Rectal smooth muscle tissue (tissue), 1 donor: ENCODE measurements at regions not wholly inside any gene's neighbourhood (a gene's known extent, or its start where the extent isn't known, plus 50 kb on each side); places are given as distances from the start of the nearest gene placed in this dataset.

Experiments used
- H3K27ac ChIP-seq: one replicate; pipeline ENCODE4 v1.7.0; 2013; ENCODE audit warnings: low read depth, low read length, inconsistent platforms
- H3K27me3 ChIP-seq: one replicate; pipeline ENCODE4 v1.7.0; 2013; ENCODE audit warnings: low read length; ENCODE audit not compliant: control insufficient read depth, insufficient read depth
- H3K36me3 ChIP-seq: one replicate; pipeline ENCODE4 v1.7.0; 2013; ENCODE audit warnings: low read length; ENCODE audit not compliant: control insufficient read depth, insufficient read depth
- H3K4me1 ChIP-seq: one replicate; pipeline ENCODE4 v1.7.0; 2013; ENCODE audit warnings: low read length; ENCODE audit not compliant: control insufficient read depth, insufficient read depth
- H3K4me3 ChIP-seq: one replicate; pipeline ENCODE4 v1.7.0; 2013; ENCODE audit warnings: low read length
- H3K9ac ChIP-seq: one replicate; pipeline ENCODE4 v1.7.0; 2013; ENCODE audit warnings: low read length

GRCh38 chr7:12053561-12053960 lies 157.5 kb upstream of the TMEM106B start:
- Histone ChIP-seq H3K4me1 (no peaks in the 10 kb centered on the region), H3K4me3 (no peak overlapping the region), H3K36me3 (no peaks in the 10 kb centered on the region), H3K27me3 (no peaks in the 10 kb centered on the region), H3K9ac (no peak overlapping the region), H3K27ac (no peak overlapping the region)

- no peaks in the 10 kb centered on the region for H3K27me3 ChIP-seq
Observed at GRCh38 chr7:12054830-12055229, 156.3 kb upstream of the TMEM106B start.

GRCh38 chr7:12056381-12056780 lies 154.7 kb upstream of the TMEM106B start:
- Histone ChIP-seq H3K27ac (no peak overlapping the region), H3K27me3 (no peaks in the 10 kb centered on the region), H3K9ac (no peak overlapping the region), H3K36me3 (no peaks in the 10 kb centered on the region), H3K4me1 (no peaks in the 10 kb centered on the region), H3K4me3 (no peak overlapping the region)

More at GRCh38 chr7:12054830-12055229, 156.3 kb upstream of the TMEM106B start:
- no peak overlapping the region for H3K27ac ChIP-seq
- no peaks in the 10 kb centered on the region for H3K4me1 ChIP-seq
- H3K9ac ChIP-seq = no peak overlapping the region
- no peak overlapping the region for H3K4me3 ChIP-seq
- H3K36me3 ChIP-seq = no peaks in the 10 kb centered on the region

GRCh38 chr7:12056977-12057376 lies 154.1 kb upstream of the TMEM106B start:
- H3K4me3 ChIP-seq = no peak overlapping the region
- H3K4me1 ChIP-seq = no peaks in the 10 kb centered on the region
- no peaks in the 10 kb centered on the region for H3K36me3 ChIP-seq
- no peak overlapping the region for H3K27ac ChIP-seq
- H3K27me3 ChIP-seq = no peaks in the 10 kb centered on the region
- H3K9ac ChIP-seq = no peak overlapping the region

GRCh38 chr7:12062062-12062461 lies 149.0 kb upstream of the TMEM106B start:
- Histone ChIP-seq H3K4me1 (no peaks in the 10 kb centered on the region), H3K4me3 (no peak overlapping the region), H3K36me3 (no peaks in the 10 kb centered on the region), H3K9ac (no peak overlapping the region), H3K27ac (no peak overlapping the region), H3K27me3 (no peaks in the 10 kb centered on the region)

- H3K27me3 ChIP-seq = no peaks in the 10 kb centered on the region
- H3K4me3 ChIP-seq = no peak overlapping the region
- H3K4me1 ChIP-seq = no peaks in the 10 kb centered on the region
- no peaks in the 10 kb centered on the region for H3K36me3 ChIP-seq
- H3K27ac ChIP-seq = no peak overlapping the region
- no peak overlapping the region for H3K9ac ChIP-seq
Observed at GRCh38 chr7:12064586-12065127, 146.4 kb upstream of the TMEM106B start.

- H3K27me3 ChIP-seq = no peaks in the 10 kb centered on the region
- no peaks in the 10 kb centered on the region for H3K4me1 ChIP-seq
- no peaks in the 10 kb centered on the region for H3K36me3 ChIP-seq
- no peak overlapping the region for H3K9ac ChIP-seq
- no peak overlapping the region for H3K4me3 ChIP-seq
- no peak overlapping the region for H3K27ac ChIP-seq
Observed at GRCh38 chr7:12066004-12066403, 145.1 kb upstream of the TMEM106B start.

- Histone ChIP-seq H3K4me1 (no peaks in the 10 kb centered on the region), H3K27ac (no peak overlapping the region), H3K9ac (no peak overlapping the region), H3K27me3 (no peaks in the 10 kb centered on the region), H3K4me3 (no peak overlapping the region), H3K36me3 (no peaks in the 10 kb centered on the region)
Observed at GRCh38 chr7:12066521-12066920, 144.6 kb upstream of the TMEM106B start.

- Histone ChIP-seq H3K9ac (no peak overlapping the region), H3K27me3 (no peaks in the 10 kb centered on the region), H3K27ac (no peak overlapping the region), H3K36me3 (no peaks in the 10 kb centered on the region), H3K4me1 (no peaks in the 10 kb centered on the region), H3K4me3 (no peak overlapping the region)
Observed at GRCh38 chr7:12067156-12067831, 143.8 kb upstream of the TMEM106B start.

GRCh38 chr7:12069757-12070156 lies 141.3 kb upstream of the TMEM106B start:
- no peak overlapping the region for H3K4me3 ChIP-seq
- H3K4me1 ChIP-seq = no peaks in the 10 kb centered on the region
- no peaks in the 10 kb centered on the region for H3K27me3 ChIP-seq
- H3K36me3 ChIP-seq = no peaks in the 10 kb centered on the region
- H3K27ac ChIP-seq = no peak overlapping the region
- H3K9ac ChIP-seq = no peak overlapping the region

GRCh38 chr7:12074889-12075288 lies 136.2 kb upstream of the TMEM106B start:
- Histone ChIP-seq H3K4me1 (no peaks in the 10 kb centered on the region), H3K27me3 (no peaks in the 10 kb centered on the region), H3K36me3 (no peaks in the 10 kb centered on the region), H3K27ac (no peak overlapping the region), H3K4me3 (no peak overlapping the region), H3K9ac (no peak overlapping the region)

GRCh38 chr7:12080006-12080405 lies 131.1 kb upstream of the TMEM106B start:
- Histone ChIP-seq H3K4me3 (no peak overlapping the region), H3K9ac (no peak overlapping the region), H3K27me3 (no peaks in the 10 kb centered on the region), H3K4me1 (no peaks in the 10 kb centered on the region), H3K27ac (no peak overlapping the region), H3K36me3 (no peaks in the 10 kb centered on the region)

GRCh38 chr7:12085516-12085915 lies 125.6 kb upstream of the TMEM106B start:
- no peak overlapping the region for H3K27ac ChIP-seq
- H3K27me3 ChIP-seq = no peaks in the 10 kb centered on the region
- H3K9ac ChIP-seq = no peak overlapping the region
- no peak overlapping the region for H3K4me3 ChIP-seq
- H3K36me3 ChIP-seq = no peaks in the 10 kb centered on the region
- no peaks in the 10 kb centered on the region for H3K4me1 ChIP-seq
